Vagina (tissue), 2 donors: ENCODE measurements at regions not wholly inside any gene's neighbourhood (a gene's known extent, or its start where the extent isn't known, plus 50 kb on each side); places are given as distances from the start of the nearest gene placed in this dataset.

Experiments
- DNase-seq, 2 donors: peaks; one replicate each; pipeline ENCODE4 v3.0.0-alpha.2; 2017; ENCODE audit errors: extremely low spot score in 2 of 2
- H3K27ac ChIP-seq: fragments of 200-600 bp; sonication (generic); one replicate; pipeline ENCODE4 v1.5.1; 2019
- H3K27me3 ChIP-seq: fragments of 200-600 bp; sonication (generic); one replicate; pipeline ENCODE4 v1.5.1; 2019
- H3K36me3 ChIP-seq, 2 donors: fragments of 200-600 bp; sonication (generic); one replicate each; pipeline ENCODE4 v1.5.1; 2017 to 2019
- H3K4me1 ChIP-seq: fragments of 200-600 bp; sonication (generic); one replicate; pipeline ENCODE4 v1.5.1; 2019
- H3K4me3 ChIP-seq, 2 donors: fragments of 200-600 bp; sonication (generic); 1 replicate in 1 of 2; 2 replicates in 1 of 2; pipeline ENCODE4 v1.5.1; 2016 to 2019
- H3K9me3 ChIP-seq: fragments of 200-600 bp; sonication (generic); one replicate; pipeline ENCODE4 v1.5.1; 2019
- POLR2A ChIP-seq, 2 donors: fragments of 450-650 bp; IDR thresholded peaks; one replicate each; pipeline ENCODE4 v1.6.1; 2017; ENCODE audit warnings: antibody characterized with exemption in 2 of 2, mild to moderate bottlenecking in 2 of 2, moderate library complexity in 2 of 2
- POLR2AphosphoS5 ChIP-seq, 2 donors: sonication (generic); formaldehyde crosslinking; IDR thresholded peaks; one replicate each; pipeline ENCODE4 v1.9.0; 2017; ENCODE audit warnings: antibody characterized with exemption in 2 of 2, mild to moderate bottlenecking in 2 of 2, low read depth in 1 of 2; ENCODE audit not compliant: insufficient read depth in 1 of 2
- intact Hi-C: fragments of 100-400 bp; cut with DNase I; formaldehyde crosslinking; loops from one replicate; pipeline ENCODE4 v1.15.1; 2023
- TF ChIP-seq, protein P1 (sequence below), 3 experiments: fragments of 450-650 bp in 2 of 3; fragments of 200-600 bp in 1 of 3; sonication (generic) in 1 of 3; IDR thresholded peaks; one replicate each; pipeline ENCODE4 v1.5.1; 2017 to 2019; ENCODE audit warnings: antibody characterized with exemption in 3 of 3, mild to moderate bottlenecking in 2 of 3, moderate library complexity in 2 of 3

DNA sequence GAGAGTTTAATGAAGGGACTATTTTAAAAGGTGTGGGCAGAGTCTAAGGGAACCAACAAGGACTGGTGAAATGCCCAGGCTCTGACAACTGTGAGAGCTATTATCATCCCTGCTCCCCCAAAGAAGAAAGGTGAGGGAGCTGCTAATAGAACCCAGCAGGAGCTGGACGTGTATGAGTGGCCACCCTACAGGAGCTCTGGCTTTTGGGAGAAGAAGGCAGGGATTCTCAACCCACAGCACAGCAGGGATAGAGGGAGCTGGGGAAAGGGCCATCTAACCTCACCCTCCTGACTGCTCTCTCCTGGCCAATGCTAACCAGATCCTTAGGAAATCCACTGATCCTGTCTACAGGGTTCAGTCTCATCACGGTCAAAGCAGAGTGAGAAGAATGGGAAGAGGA, 57.1 kb downstream of the GRIN2B start:
- Histone ChIP-seq H3K9me3 (no peaks in the 10 kb centered on the region), H3K27ac (no peak overlapping the region), H3K36me3 (no peaks in the 10 kb centered on the region), H3K4me3 (no peak overlapping the region), H3K4me1 (no peaks in the 10 kb centered on the region), H3K27me3 (no peaks in the 10 kb centered on the region)
- no peak for TF ChIP-seq POLR2A (IDR thresholded peaks at IDR 0.05)
- intact Hi-C loops: no loop called here
- DNase-seq: no peak

DNA sequence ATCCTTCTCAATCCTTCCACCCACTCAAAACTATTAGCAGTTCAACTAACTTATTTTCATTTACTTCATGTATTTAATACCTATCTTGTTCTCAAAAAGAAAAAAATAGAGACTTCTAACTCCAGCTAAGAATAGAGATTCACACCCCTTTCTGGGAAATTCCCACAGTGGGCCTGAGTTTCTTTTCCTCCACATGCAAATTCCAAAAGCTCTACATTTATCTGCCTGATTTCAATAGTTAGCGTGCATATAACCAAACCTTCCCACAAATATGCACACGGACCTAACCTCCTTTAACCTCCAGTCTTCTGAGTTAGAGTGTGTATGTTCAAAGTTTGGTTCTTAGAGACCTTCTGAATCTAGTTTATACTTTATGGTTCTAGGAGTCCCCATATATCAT, 62.5 kb downstream of the GRIN2B start:
- intact Hi-C loops: no loop called here
- H3K27ac ChIP-seq: no peak overlapping the region

DNA sequence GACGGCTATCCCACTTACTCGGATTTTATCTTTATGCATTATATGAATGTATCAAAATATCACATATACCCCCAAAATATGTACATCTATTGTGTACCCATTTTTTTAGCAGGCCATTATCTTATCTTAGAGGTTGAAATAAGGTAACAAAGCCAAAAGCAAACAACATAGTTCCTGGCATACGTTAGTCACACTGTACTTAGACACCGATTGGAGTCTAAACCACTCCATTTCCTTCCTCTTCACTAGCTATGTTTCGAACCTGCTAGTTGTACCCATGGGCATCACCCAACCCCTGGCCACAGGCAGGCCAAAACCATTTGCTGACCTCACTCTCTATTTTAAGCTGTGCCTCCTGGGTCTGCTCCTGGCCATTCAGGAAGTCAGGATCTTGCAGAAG, 66.3 kb downstream of the GRIN2B start:
- no peak for DNase-seq
- H3K4me1 ChIP-seq: no peaks in the 10 kb centered on the region
- no peak overlapping the region for H3K27ac ChIP-seq

More for the DNA sequence above, 62.5 kb downstream of the GRIN2B start:
- Histone ChIP-seq H3K27me3 (no peaks in the 10 kb centered on the region), H3K4me1 (no peaks in the 10 kb centered on the region), H3K36me3 (no peaks in the 10 kb centered on the region), H3K4me3 (no peak overlapping the region), H3K9me3 (no peaks in the 10 kb centered on the region)
- DNase-seq: no peak
- no peak for TF ChIP-seq POLR2A (IDR thresholded peaks at IDR 0.05)
- TF ChIP-seq, protein P1, sequence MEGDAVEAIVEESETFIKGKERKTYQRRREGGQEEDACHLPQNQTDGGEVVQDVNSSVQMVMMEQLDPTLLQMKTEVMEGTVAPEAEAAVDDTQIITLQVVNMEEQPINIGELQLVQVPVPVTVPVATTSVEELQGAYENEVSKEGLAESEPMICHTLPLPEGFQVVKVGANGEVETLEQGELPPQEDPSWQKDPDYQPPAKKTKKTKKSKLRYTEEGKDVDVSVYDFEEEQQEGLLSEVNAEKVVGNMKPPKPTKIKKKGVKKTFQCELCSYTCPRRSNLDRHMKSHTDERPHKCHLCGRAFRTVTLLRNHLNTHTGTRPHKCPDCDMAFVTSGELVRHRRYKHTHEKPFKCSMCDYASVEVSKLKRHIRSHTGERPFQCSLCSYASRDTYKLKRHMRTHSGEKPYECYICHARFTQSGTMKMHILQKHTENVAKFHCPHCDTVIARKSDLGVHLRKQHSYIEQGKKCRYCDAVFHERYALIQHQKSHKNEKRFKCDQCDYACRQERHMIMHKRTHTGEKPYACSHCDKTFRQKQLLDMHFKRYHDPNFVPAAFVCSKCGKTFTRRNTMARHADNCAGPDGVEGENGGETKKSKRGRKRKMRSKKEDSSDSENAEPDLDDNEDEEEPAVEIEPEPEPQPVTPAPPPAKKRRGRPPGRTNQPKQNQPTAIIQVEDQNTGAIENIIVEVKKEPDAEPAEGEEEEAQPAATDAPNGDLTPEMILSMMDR (IDR thresholded peaks at IDR 0.05): no peak
- TF ChIP-seq POLR2AphosphoS5 (IDR thresholded peaks at IDR 0.05; ENCODE audit: insufficient read depth in 1 of 2, low read depth in 1 of 2): no peak

DNA sequence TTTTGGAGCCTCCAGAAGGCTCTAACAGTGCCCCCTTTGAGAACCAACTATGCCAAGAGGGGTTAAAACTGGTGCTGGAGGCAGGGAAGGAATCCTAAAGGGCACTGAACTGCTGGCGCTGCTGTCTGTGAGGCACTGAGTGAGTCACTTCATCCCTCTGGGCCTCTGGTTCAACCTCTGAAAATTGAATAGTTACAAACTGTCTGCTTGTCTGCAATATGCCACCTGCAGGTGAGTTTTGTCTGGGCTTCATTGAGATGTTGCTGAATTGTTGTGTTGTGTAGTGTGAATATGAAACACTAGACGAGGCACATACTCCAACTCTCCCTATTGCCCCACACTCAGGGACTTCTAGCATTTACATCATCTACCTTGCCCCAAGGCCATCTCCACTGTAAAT, 68.0 kb downstream of the GRIN2B start:
- Histone ChIP-seq H3K4me1 (no peaks in the 10 kb centered on the region), H3K27ac (no peak overlapping the region), H3K27me3 (no peaks in the 10 kb centered on the region), H3K9me3 (no peaks in the 10 kb centered on the region), H3K4me3 (no peak overlapping the region), H3K36me3 (no peaks in the 10 kb centered on the region)
- intact Hi-C loops: no loop called here
- no peak for DNase-seq
- TF ChIP-seq POLR2AphosphoS5 (IDR thresholded peaks at IDR 0.05; ENCODE audit: insufficient read depth in 1 of 2, low read depth in 1 of 2): no peak
- TF ChIP-seq, protein P1 (IDR thresholded peaks at IDR 0.05): no peak
- TF ChIP-seq POLR2A (IDR thresholded peaks at IDR 0.05): no peak

More for the DNA sequence above, 66.3 kb downstream of the GRIN2B start:
- Histone ChIP-seq H3K27me3 (no peaks in the 10 kb centered on the region), H3K4me3 (no peak overlapping the region), H3K9me3 (no peaks in the 10 kb centered on the region), H3K36me3 (no peaks in the 10 kb centered on the region)
- no peak for TF ChIP-seq POLR2A (IDR thresholded peaks at IDR 0.05)
- TF ChIP-seq POLR2AphosphoS5 (IDR thresholded peaks at IDR 0.05; ENCODE audit: insufficient read depth in 1 of 2, low read depth in 1 of 2): no peak
- intact Hi-C loops: no loop called here

DNA sequence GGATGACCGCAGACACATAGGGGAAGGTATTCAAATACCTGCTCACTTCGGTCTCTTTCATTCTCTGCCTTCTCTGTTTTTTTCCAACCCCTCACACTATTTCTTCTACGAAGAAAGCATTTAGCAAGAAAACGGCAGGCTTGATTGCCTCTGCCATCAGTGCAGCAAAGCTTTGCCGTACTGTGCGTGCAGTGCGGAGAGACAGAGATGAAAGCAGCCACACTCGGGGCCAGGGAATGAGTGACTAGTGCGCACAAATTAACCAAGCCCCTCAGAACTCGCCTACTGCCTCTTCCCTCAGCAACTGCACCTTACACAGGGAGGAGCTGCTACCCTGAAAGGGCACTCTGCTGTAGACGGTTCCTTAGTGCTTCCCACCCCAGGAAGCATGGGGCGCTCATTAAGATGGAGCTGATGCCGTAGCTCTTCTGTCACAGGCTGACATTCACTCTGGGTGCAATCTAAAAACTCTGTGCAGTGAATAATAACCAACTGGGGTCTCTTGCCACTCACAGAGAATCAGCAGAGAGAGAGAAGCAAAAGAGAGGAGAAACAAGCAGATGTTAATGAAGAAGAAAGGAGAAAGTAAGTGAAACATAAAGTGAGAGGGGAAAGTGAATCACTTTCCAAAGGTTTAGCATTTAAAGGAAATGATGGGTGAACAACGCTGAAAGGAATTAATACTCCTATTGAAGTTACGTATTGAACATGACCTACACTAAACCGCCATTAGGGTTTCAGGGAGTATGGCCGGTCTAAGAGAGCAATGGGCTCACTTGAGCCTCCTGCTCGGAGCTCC, 69.4 kb downstream of the GRIN2B start:
- H3K9me3 ChIP-seq: no peaks in the 10 kb centered on the region
- no peaks in the 10 kb centered on the region for H3K36me3 ChIP-seq
- no peak overlapping the region for H3K27ac ChIP-seq
- DNase-seq: no peak
- TF ChIP-seq POLR2AphosphoS5 (IDR thresholded peaks at IDR 0.05; ENCODE audit: insufficient read depth in 1 of 2, low read depth in 1 of 2) (no peak), POLR2A (IDR thresholded peaks at IDR 0.05) (no peak)
- TF ChIP-seq, protein P1 (IDR thresholded peaks at IDR 0.05): no peak
- no peak overlapping the region for H3K4me3 ChIP-seq
- no peaks in the 10 kb centered on the region for H3K27me3 ChIP-seq
- intact Hi-C loops: no loop called here
- no peaks in the 10 kb centered on the region for H3K4me1 ChIP-seq

DNA sequence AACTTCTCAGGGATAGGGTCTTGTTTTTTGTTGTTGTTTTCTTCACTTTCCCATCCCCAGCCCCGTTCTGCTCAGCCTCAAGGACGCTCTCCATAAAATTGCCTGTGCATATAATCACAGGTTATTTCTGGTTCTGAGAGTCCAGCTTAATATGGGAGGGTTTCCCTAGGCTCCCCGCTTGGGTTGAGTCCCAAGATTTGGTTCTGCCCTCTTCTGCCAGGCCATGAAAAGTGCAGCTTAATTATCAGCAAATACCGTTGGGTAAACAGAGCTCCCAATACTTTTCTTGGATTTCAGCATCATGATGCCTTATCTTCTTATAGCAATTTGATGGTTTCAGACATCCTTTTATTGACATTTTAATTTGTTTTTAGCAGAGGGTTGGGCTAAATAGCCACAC, 75.6 kb downstream of the GRIN2B start:
- TF ChIP-seq, protein P1 (IDR thresholded peaks at IDR 0.05): no peak
- TF ChIP-seq POLR2AphosphoS5 (IDR thresholded peaks at IDR 0.05; ENCODE audit: insufficient read depth in 1 of 2, low read depth in 1 of 2) (no peak), POLR2A (IDR thresholded peaks at IDR 0.05) (no peak)
- Histone ChIP-seq H3K4me3 (no peak overlapping the region), H3K9me3 (no peaks in the 10 kb centered on the region), H3K27ac (no peak overlapping the region), H3K4me1 (no peaks in the 10 kb centered on the region), H3K27me3 (no peaks in the 10 kb centered on the region), H3K36me3 (no peaks in the 10 kb centered on the region)
- intact Hi-C loops: no loop called here
- DNase-seq: no peak
